Activated CD4-positive, CD25-positive, alpha-beta regulatory T cell treated with anti-CD3 and anti-CD28 coated beads, Interleukin-2, amount 50 U/mL, for 72 hours (primary cell): ENCODE measurements at regions not wholly inside any gene's neighbourhood (a gene's known extent, or its start where the extent isn't known, plus 50 kb on each side); places are given as distances from the start of the nearest gene placed in this dataset.

Experiments used
- DNase-seq: peaks from one replicate; pipeline ENCODE4 v3.0.0; 2021

DNA sequence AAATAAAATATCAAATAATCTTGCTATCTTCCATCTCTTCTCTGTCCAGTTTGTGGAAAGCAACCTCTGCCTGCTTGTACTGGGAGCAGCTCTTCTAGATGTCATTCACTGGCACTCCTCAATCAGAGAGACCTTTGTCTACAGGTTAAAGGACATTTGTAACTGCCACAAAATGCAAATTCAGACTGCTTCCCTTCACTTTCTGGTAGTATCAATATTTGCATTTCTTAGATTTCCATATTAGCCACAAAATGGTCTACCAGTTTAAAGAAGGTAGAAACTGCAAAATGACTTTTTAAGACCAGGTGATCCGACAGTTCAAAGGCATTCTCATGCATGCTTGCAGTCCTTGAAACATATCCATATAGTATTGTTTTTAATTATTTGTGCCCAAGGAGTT is 51.7 kb upstream of the RCN1 start:
- no peak for DNase-seq

DNA sequence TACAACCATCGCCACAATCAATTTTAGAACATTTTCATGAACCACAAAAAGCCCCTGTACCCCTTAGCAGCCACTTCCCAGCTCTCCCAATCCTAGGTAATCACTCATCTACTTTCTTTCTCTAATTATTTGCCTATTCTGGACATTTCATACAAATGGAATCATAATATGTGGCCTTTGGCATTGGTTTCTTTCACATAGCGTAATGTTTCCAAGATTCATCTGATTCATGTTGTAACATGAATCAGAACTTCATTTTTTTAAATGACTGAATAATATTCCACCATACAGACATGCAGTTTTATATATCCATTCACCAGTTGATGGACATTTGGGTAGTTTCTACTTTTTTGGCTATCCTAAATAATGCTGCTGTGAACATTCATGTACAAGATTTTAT is 56.2 kb upstream of the RCN1 start:
- no peak for DNase-seq

DNA sequence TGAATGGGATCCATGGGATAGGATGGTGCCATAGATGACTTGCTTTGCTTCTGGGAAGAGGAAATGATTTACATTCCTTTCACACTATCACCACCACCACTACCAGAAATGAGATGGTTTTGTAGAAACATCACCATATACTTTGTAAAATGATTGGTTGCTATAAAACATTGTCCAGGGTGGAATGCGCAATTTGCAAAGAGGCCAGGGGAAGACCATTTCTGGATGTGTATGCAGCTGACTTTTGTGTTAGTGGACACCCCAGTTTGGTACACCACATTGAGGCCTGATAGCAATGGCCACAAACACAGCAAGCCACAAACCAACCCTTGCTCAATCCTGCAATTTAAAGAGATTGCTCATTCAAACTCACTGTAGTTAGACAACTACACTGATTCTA is 56.7 kb upstream of the RCN1 start:
- no peak for DNase-seq

DNA sequence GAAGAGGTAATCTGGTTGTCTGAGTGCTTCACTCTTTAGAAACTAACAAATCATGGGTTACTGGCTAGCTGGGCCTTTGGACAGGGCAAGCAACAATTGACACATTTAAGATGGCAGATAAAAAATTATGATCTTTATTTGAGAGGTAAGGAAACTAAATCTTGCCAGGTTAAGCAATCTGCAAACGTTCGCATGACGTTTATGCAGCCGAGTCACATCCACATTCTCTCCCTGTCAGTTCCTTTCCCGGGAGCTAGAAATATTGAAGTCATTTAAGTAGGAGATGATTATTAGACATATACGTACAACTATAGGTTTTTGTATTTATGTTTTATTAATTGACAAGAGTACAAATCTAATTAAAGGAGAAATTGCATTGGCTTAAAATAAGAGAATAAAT is 57.4 kb upstream of the RCN1 start:
- DNase-seq: no peak

DNA sequence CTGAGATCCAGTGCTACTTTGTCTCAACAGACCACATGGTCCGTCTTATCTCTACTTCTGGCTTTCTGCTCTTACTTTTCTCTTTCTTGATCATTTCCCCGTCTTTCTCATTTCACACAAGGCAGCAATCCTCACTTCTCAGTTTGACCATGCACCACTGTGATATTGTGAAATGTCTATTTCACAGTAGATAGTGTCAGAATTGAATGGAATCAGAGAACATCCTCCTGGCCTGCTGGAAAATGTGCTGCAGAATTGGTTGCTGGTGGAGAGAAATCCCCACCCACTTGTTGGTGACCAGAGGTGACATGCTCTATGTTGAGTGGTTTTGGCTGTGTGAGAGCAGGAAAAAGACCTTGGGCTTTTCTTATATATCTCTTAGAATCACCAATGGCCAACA is 57.8 kb upstream of the RCN1 start:
- no peak for DNase-seq

DNA sequence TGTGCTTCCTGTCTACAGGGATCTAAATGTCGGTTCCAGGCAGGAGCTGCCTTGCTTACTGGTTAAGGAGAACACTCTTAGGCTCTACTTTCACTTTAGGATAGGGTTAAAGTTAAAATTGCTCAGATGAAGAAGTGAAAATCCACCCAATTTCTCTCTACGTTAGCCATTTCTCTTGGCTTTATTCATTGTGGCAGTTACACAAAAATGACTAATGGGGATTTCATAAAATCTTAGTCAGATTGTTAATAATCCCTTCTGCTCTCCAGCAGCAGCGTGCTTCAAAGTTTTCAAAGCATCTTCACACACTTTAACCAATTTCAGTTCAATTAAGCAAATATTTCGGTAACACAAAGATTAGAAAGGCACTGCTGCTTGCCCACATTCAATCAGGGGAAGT is 58.4 kb upstream of the RCN1 start:
- DNase-seq: no peak

DNA sequence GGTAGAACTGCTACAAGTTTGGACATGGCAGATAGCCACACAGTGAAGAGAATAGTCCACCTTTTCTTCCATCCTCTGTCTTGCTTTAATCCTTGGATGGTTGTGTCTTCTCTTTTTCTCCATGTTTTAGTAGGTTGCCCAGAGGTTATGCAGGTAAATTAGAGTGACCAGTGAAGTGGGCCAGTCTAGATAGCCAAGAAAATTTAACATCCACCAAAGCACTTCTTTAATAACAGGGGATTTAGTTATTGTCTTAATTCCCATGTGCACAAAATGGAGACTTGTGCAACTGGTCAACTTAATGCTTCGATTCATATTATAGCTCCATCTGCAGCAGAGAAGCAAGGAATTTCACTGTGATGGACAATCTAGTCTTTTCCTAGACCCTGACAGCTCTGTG is 58.8 kb upstream of the RCN1 start:
- no peak for DNase-seq

DNA sequence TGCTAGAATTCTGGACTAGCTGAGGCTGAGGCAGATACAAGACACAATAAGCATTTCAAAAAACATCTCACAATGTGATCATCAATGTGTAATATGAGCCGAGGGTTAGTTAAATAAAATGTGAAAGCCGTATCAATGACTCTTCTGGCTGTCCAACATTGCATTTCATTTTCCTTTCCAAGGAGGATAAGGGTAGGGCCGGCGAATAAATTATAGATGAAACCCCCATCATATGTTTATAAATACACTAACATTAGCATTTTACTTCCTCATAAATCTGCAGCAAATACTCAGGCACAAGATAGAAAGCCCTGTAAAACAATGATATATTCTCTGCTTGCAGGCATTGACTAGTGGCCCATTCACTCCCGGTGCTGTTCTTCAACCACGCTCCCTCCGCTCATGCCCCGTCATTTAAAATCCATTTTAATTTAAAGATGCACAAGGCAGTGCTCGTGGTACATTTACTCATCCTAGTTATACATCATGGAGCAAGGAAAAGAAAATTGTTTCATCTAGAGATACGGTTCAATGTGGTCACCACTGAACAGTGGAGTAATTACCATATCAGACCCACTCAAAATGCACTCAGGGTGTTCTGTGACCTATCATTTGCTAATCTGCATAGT is 59.9 kb upstream of the RCN1 start:
- DNase-seq: no peak

DNA sequence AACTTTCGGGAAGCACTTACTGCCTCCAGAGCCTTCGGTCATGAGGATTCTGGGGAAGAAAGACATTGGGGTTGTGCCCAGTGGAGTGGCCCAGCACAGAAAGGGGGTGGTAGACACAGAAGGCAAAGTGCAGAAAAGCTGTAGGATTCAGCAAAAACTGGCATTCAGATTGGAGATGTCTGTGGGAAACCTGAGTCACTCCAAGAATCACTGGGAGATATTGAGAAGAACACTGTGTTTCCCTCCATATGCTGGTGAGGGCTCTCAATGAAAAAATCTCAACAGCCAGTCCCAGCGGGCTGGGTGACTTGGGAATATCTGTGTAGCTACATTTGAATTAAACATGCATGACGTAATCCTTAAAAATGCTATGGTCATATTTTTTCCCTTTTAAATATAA is 61.2 kb upstream of the RCN1 start:
- no peak for DNase-seq

DNA sequence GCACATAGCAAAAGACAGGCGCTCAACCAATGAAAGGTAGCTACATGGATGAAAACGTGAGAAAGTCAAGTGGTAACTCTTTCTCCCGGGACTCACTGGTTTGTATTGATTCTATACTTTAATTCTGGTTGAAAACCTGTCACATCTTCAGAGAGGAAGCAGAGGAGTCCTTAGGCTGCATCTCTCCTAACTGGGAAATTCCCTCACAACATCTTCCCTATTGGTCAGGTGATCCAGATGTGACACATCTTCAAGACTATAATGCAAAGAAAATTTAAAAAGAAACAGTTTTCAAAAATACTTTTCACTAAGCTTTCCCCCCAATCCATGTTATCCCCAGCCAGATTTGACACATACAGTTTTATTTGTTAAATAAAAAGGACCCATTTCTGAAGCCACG is 62.7 kb upstream of the RCN1 start:
- no peak for DNase-seq

DNA sequence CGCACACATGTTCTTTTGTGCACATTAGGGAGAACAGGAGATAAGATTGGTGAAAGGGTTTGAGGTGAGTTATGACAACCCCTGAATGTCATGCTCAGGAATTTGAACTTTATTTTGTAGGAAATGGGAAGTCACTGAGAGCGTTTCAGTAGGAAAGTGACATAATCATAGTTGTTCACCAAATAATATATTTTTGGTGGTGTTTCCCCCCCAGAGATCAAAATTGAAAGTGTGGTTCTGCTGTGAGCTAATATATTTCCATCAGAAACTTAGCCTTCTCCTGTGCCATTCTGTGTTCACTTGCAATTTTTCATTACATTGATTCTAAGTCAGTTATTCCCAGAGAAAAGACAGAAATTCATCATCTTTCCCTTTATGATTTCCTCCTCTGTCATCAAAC is 64.1 kb upstream of the RCN1 start:
- DNase-seq: no peak

DNA sequence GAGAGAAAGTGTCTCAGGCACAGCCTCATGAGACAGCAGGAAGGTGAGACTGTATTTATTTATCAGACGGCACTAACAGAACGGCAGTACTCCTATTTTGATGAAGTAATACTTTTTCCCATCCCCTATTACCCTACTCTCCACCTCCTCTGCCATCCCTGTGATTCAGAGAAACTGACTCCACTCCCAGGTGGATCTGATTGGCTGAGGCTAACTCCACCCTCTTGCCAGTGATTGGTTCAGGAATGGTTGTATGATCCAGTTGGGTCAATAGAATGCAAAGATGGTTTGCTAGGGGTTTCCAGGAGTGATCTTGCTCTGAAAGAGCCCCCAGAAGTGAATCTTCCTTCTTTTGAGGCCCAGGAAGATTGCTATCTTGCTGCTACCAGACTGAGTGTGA is 65.9 kb upstream of the RCN1 start:
- DNase-seq: no peak

DNA sequence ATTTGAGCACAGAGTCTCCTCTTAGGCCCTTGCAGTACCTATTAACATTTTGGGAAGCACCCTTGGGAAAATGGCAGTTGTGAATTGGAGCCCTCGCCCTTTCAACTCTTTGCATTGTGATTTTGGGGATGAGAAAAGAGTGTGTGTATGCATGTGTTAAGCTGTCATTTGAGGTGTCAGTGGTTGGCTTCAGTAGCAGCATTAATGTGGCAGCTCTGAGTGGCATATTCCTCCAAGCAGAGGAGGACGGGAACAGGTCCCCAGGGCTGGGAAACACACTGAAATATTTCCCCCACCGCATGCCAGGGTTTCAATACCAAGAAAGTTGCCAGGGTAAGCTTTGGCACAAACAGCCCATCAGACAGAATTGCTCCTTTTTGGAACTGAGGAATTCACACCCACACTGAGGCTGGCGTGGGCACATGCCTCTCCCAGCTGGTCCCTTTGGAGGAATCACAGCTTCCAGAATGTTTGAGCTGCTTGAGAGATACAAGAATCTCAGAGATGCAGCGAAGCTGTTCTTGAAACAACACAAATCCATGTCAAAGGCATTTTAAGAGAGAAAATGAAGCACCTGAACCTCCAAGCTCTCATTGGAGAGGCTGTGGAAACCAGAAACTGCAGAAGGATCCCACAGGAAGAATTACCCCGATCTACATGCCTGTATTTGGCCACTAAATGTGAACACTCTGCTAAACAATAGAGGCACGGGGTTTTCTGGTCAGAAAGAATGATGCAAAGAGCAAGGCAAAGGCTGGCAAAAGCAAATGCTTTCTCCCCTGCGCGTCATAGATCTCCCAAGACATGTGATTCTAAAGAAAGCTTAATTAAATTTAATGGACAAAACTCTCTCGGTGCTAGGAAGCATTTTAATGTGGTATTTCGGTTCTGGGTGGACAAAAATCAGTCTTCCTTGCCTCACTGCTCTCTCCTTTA is 67.2 kb upstream of the RCN1 start:
- no peak for DNase-seq

DNA sequence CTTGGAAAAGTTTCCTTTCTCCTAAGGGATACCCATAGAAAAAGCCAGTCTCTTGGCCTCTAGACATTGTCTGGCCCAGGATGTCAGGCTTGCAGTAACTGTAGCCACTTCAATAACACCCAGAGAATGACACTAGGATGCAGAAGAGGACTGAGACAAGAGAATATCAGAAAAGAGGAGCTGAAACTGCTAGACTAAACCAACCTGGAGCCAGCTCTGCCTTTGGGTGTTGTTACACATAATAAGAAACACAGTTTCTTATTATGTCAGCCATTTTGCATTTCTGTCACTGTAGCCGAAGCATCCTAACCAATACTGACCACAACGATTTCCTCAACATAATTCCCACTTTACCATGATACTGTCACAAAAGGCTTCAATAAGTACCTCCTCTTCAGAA is 72.2 kb upstream of the RCN1 start:
- DNase-seq: no peak

DNA sequence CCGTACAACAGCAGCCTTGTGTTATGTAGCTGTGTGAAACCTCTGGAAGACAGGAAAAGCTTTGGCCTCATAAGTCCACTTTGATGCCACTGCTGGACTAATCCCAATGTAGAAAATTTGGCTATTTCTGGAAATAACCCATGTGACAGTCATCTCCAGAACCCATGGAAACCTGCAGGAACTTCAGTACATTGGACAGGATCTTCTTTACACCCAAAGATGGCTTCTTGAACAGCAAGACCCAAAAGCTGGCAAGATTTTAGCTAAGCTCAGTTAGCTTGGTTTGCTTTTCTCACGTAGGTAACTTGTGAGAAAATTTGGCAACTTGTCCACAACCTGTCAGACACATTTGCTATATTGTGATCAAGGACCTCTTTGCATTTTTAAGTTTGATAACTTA is 74.8 kb upstream of the RCN1 start:
- no peak for DNase-seq

DNA sequence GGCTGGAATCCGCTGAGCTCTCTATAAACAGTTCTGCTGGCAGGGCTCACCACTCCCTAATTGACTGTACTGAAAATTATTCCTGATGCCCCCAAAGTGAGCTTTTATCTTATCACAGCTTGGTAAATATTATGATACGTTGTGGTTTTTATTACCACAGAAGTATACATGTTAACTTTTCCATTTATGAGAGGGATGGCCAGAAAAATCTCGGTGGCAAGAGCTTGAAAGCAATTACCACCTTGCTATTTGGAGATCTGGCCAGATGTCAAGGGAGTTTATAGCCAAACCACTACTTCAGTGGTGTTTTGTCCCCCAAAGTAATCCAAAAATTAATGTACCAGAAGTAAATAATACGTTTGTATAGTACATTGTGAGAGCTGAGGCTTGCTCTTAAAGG is 75.4 kb upstream of the RCN1 start:
- DNase-seq: no peak

DNA sequence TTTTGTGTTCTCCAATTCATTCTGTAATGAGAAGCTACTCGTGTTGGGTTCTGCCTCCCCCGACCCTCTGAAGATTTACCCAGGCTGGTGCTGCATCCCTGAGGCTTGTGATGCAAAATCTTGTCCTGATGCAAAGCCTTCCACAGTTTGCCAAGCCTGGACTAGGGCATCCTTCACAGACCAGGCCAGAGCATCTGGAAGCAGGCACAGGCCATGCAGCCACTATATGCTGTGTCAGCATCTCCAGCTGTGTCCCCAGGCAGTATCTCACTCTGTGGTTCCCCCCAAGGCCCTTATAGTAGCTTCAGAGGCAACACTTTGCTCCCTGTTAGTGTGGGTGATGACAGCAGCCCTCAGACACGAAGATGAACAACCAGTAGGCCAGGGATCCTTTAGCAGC is 77.3 kb upstream of the RCN1 start:
- DNase-seq: no peak

DNA sequence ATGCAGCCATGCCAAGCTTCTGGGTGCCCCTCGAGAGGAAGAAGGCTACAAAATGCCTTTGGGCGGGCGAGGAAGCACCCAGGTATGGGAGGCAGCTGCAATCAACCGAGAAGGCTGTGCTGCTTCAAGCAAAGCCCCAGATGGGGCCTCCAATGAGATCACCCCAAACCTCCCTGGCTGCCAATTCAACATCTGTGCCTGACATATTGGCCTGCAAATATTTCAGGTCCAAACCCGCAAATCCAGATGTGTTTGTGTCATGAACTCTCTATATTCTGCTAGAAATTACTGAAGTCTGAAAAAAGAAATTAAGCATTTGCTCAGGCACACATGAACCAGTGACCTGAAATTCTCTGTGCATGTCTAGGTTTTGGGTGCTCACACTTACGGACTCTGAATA is 78.8 kb upstream of the RCN1 start:
- DNase-seq: no peak

DNA sequence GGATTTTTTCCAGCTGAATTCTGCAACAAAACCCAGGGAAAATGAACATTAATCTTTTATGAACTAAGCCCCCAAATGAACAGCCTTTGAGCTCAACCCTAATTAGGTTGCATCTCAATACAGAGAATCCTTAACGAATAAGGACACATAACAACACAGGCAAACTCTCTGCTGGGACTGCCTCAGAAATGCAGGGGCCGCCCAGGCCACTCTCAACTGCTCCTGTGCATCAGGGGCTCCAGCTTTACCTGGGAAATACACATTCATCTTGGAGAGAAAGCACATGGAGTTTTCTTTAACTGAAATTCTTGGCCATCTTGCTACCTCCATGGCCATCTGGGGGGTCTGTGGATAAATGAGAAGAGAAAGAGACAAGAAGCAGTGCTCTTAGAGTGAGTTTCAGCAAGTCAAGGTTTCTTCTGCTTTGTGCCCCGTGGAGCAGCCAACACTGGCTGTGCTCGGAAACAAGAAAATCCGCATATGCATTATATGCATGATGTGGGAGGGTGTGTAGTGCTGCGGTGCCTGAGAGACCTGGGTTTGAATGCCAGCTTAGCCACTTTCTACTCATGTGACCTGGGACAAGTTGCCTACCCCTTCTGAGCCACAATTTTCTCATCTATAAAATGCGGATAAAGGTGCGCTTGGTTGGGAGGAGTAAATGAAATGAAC is 81.9 kb upstream of the RCN1 start:
- no peak for DNase-seq

DNA sequence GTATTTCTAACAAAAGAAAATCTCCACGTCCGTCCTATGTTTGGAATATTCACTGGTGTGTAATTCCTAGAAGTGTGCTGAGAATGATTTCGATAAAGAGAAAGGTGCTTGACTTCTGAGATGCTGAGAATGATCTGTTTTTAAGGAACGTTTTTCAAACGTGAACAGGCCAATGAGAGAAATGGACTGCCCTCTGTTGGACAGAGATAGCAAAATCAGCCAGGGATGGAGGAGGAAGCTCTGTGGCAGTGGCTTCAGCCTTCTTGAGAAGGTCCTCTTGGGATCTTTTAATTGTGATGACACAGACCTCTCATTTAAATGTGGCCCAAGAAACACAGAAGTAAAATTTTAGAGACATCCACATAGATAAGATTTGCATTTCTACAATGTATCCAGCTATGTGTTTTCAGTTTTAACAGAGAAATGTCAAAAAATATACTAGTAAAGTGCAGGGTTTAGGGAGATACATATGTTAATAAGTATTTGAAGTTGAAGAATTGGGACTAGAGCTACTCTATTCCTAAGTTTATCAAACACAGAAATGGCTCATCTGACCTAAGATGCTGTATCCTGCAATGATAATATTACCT is 84.0 kb upstream of the RCN1 start:
- DNase-seq: no peak

DNA sequence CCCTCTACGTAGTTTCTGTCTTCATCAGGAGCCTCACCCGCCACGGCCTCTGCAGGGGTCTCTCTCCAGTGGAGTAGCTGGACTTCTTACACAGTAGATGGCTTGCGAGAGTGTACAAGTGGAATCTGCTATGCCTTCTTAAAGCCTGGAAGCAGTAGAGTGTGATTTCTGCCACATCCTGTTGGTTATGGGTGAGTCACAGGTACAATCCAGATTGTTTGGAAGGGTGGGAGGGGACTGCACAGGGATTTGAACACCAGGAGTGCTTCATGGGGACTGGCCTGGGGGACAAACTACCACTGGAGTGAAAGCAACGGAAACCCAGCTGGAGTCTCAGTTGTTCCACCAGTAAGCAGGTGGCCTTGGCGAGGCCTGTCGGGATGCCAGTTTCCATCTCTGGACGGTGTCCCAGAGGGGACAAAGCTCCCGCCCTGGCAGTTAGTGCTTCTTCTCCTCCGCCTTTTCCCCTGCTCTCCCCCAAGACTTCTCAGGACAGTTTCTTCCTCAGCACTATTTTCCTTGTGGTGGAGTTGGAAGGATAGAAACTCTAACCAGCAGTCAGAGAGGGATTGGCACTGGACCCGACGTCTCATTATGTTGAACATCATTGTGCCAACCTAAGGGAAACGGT is 85.0 kb upstream of the RCN1 start:
- no peak for DNase-seq

DNA sequence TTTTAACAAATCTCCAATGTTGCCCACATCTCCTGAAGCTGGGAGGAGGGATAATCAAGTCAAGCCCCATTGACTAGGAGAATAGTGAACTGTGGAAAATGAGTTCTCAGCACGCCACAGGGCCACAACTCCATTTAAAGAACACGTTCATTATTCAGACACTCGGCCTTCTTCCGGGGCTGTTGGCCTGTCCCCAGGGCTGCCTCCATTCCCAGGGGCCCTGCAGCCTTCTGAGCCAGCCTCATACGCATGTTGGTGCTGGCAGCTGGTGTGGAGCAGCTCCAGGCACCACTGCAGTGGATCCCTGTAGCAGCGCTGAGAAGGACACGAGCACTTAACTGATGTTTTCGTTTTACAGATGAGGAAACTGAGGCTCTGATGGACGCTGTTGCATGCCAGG is 87.5 kb upstream of the RCN1 start:
- DNase-seq: no peak

DNA sequence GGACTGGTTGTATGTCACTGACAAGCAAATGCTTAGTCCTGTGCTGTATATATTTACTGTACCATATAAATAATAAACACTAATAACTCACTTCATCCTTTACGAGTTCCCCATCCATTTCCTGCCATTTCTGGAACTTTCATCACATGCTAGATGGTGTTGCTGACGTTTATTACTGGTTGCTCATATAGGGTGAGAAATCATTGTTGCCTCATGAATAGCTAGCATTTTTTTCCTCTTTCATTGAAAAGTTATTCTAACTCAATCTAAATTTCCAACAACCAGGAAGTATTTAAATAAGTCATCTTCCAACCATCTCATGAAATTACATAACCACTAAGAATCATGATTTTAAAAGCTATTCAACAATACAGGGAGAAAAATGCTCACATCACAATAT is 88.6 kb upstream of the RCN1 start:
- DNase-seq: no peak
